WTC11 (cell line): ENCODE measurements at regions not wholly inside any gene's neighbourhood (a gene's known extent, or its start where the extent isn't known, plus 50 kb on each side); places are given as distances from the start of the nearest gene placed in this dataset.

Experiments
- ATAC-seq: fragments of 200-7000 bp; cut with Tn5 transposase; 2 replicates; pipeline ENCODE4 v1.10.0; 2021; ENCODE audit warnings: mild to moderate bottlenecking, moderate library complexity
- CTCF ChIA-PET: fragments of 300-600 bp; sonication (Branson Sonifier 250); formaldehyde crosslinking; loops from one replicate; lab custom pipeline; 2021; ENCODE audit warnings: antibody characterized with exemption; lab: Charles Lee
- POLR2A ChIA-PET: fragments of 350-600 bp; sonication (Branson Sonifier 250); formaldehyde crosslinking; loops from one replicate; lab custom pipeline; 2021; ENCODE audit warnings: antibody characterized with exemption; lab: Charles Lee
- DNase-seq: peaks from one replicate; pipeline ENCODE4 v3.0.0; 2021; ENCODE audit warnings: low spot score
- H3K27ac Mint-ChIP-seq: 2 replicates; pipeline ENCODE4 v1.8.0; 2021; ENCODE audit warnings: mixed read lengths
- H3K27me3 Mint-ChIP-seq: 2 replicates; pipeline ENCODE4 v1.8.0; 2021; ENCODE audit warnings: low read depth, mild to moderate bottlenecking, moderate library complexity, mixed read lengths
- H3K36me3 Mint-ChIP-seq: 2 replicates; pipeline ENCODE4 v1.8.0; 2021; ENCODE audit warnings: mixed read lengths
- H3K4me1 Mint-ChIP-seq: 2 replicates; pipeline ENCODE4 v1.8.0; 2022; ENCODE audit warnings: mixed read lengths
- H3K4me3 Mint-ChIP-seq: 2 replicates; pipeline ENCODE4 v1.8.0; 2021; ENCODE audit warnings: mild to moderate bottlenecking, moderate library complexity, mixed read lengths
- H3K9me3 Mint-ChIP-seq: 2 replicates; pipeline ENCODE4 v1.8.0; 2021; ENCODE audit warnings: mixed read lengths
- AR ChIP-seq: fragments of 250-450 bp; sonication (Bioruptor Pico); IDR thresholded peaks from 2 replicates; pipeline ENCODE4 v1.9.0; 2021; ENCODE audit warnings: mild to moderate bottlenecking
- ARID4B ChIP-seq: sonication (generic); formaldehyde crosslinking; IDR thresholded peaks from 2 replicates; pipeline ENCODE4 v1.8.0; 2023; ENCODE audit warnings: missing genetic modification reagents, mild to moderate bottlenecking, borderline replicate concordance
- ELF4 ChIP-seq: sonication (generic); formaldehyde crosslinking; IDR thresholded peaks from 2 replicates; pipeline ENCODE4 v1.8.1; 2022; ENCODE audit warnings: low read depth, mild to moderate bottlenecking, moderate library complexity, missing genetic modification reagents
- ESRRA ChIP-seq: sonication (generic); formaldehyde crosslinking; IDR thresholded peaks from 2 replicates; pipeline ENCODE4 v1.8.1; 2022; ENCODE audit warnings: mild to moderate bottlenecking, missing genetic modification reagents, borderline replicate concordance
- FOXP4 ChIP-seq: sonication (generic); formaldehyde crosslinking; IDR thresholded peaks from 2 replicates; pipeline ENCODE4 v1.8.0; 2022; ENCODE audit warnings: mild to moderate bottlenecking, missing genetic modification reagents
- MAX ChIP-seq: sonication (generic); formaldehyde crosslinking; IDR thresholded peaks from 2 replicates; pipeline ENCODE4 v1.8.0; 2022; ENCODE audit warnings: mild to moderate bottlenecking, missing genetic modification reagents
- RELA ChIP-seq: sonication (generic); formaldehyde crosslinking; IDR thresholded peaks from 2 replicates; pipeline ENCODE4 v1.8.1; 2022; ENCODE audit warnings: missing genetic modification reagents, mild to moderate bottlenecking, borderline replicate concordance
- ZNF219 ChIP-seq: sonication (generic); formaldehyde crosslinking; IDR thresholded peaks from 2 replicates; pipeline ENCODE4 v1.8.0; 2023; ENCODE audit warnings: missing genetic modification reagents, mild to moderate bottlenecking, borderline replicate concordance
- ZNF416 ChIP-seq: fragments of 250-450 bp; sonication (Bioruptor Pico); IDR thresholded peaks from 2 replicates; pipeline ENCODE4 v1.9.0; 2021; ENCODE audit warnings: mild to moderate bottlenecking, inconsistent platforms
- ZNF423 ChIP-seq: fragments of 250-450 bp; sonication (Bioruptor Pico); IDR thresholded peaks from 2 replicates; pipeline ENCODE4 v2.1.2; 2022; ENCODE audit warnings: mild to moderate bottlenecking, moderate library complexity
- TF ChIP-seq, protein P1 (sequence below): sonication (generic); formaldehyde crosslinking; IDR thresholded peaks from 2 replicates; pipeline ENCODE4 v1.8.1; 2023; ENCODE audit warnings: mild to moderate bottlenecking, missing genetic modification reagents, borderline replicate concordance
- TF ChIP-seq, protein P2 (sequence below): sonication (generic); formaldehyde crosslinking; IDR thresholded peaks from 2 replicates; pipeline ENCODE4 v1.8.1; 2023; ENCODE audit warnings: mild to moderate bottlenecking, missing genetic modification reagents, moderate library complexity
- TF ChIP-seq, protein P3 (sequence below): sonication (generic); formaldehyde crosslinking; IDR thresholded peaks from 2 replicates; pipeline ENCODE4 v1.8.0; 2022; ENCODE audit warnings: mild to moderate bottlenecking, missing genetic modification reagents
- TF ChIP-seq, protein P4 (sequence below): fragments of 250-450 bp; sonication (Bioruptor Pico); IDR thresholded peaks from 2 replicates; pipeline ENCODE4 v2.1.2; 2022; ENCODE audit warnings: mild to moderate bottlenecking, moderate library complexity

- Mint-ChIP-seq H3K27me3 (peaks cover 7% of the 10 kb centered on the region; the same call in 1 of the 2 replicates), H3K4me3 (no peak overlapping the region), H3K9me3 (peaks cover 39% of the 10 kb centered on the region), H3K4me1 (peaks cover 18% of the 10 kb centered on the region), H3K36me3 (peaks cover 13% of the 10 kb centered on the region), H3K27ac (no peak overlapping the region)
- ChIA-PET POLR2A (no interaction called here), CTCF (interaction anchor here (0.7 kb wide), 1 partner anchor 419 kb away, joined by 3 read pairs; no protein-coding TSS in a partner anchor)
- ATAC-seq (no peak), DNase-seq (no peak)
- TF ChIP-seq, protein P1, sequence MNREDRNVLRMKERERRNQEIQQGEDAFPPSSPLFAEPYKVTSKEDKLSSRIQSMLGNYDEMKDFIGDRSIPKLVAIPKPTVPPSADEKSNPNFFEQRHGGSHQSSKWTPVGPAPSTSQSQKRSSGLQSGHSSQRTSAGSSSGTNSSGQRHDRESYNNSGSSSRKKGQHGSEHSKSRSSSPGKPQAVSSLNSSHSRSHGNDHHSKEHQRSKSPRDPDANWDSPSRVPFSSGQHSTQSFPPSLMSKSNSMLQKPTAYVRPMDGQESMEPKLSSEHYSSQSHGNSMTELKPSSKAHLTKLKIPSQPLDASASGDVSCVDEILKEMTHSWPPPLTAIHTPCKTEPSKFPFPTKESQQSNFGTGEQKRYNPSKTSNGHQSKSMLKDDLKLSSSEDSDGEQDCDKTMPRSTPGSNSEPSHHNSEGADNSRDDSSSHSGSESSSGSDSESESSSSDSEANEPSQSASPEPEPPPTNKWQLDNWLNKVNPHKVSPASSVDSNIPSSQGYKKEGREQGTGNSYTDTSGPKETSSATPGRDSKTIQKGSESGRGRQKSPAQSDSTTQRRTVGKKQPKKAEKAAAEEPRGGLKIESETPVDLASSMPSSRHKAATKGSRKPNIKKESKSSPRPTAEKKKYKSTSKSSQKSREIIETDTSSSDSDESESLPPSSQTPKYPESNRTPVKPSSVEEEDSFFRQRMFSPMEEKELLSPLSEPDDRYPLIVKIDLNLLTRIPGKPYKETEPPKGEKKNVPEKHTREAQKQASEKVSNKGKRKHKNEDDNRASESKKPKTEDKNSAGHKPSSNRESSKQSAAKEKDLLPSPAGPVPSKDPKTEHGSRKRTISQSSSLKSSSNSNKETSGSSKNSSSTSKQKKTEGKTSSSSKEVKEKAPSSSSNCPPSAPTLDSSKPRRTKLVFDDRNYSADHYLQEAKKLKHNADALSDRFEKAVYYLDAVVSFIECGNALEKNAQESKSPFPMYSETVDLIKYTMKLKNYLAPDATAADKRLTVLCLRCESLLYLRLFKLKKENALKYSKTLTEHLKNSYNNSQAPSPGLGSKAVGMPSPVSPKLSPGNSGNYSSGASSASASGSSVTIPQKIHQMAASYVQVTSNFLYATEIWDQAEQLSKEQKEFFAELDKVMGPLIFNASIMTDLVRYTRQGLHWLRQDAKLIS (CRISPR knock-in tag), result no peak
- TF ChIP-seq ESRRA (CRISPR knock-in tag), result no peak
- no peak for TF ChIP-seq FOXP4 (CRISPR knock-in tag)
- no peak for TF ChIP-seq ELF4
- TF ChIP-seq, protein P2, sequence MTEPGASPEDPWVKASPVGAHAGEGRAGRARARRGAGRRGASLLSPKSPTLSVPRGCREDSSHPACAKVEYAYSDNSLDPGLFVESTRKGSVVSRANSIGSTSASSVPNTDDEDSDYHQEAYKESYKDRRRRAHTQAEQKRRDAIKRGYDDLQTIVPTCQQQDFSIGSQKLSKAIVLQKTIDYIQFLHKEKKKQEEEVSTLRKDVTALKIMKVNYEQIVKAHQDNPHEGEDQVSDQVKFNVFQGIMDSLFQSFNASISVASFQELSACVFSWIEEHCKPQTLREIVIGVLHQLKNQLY (CRISPR knock-in tag), result no peak
- no peak for TF ChIP-seq ZNF219
- TF ChIP-seq RELA (CRISPR knock-in tag), result no peak
- TF ChIP-seq ARID4B (CRISPR knock-in tag), result no peak
- TF ChIP-seq ZNF423 (CRISPR knock-in tag), result no peak
- no peak for TF ChIP-seq MAX (CRISPR knock-in tag)
- no peak for TF ChIP-seq AR
- TF ChIP-seq, protein P3, sequence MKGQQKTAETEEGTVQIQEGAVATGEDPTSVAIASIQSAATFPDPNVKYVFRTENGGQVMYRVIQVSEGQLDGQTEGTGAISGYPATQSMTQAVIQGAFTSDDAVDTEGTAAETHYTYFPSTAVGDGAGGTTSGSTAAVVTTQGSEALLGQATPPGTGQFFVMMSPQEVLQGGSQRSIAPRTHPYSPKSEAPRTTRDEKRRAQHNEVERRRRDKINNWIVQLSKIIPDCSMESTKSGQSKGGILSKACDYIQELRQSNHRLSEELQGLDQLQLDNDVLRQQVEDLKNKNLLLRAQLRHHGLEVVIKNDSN (CRISPR knock-in tag), result no peak
- no peak for TF ChIP-seq ZNF416 (CRISPR knock-in tag)
- TF ChIP-seq, protein P4, sequence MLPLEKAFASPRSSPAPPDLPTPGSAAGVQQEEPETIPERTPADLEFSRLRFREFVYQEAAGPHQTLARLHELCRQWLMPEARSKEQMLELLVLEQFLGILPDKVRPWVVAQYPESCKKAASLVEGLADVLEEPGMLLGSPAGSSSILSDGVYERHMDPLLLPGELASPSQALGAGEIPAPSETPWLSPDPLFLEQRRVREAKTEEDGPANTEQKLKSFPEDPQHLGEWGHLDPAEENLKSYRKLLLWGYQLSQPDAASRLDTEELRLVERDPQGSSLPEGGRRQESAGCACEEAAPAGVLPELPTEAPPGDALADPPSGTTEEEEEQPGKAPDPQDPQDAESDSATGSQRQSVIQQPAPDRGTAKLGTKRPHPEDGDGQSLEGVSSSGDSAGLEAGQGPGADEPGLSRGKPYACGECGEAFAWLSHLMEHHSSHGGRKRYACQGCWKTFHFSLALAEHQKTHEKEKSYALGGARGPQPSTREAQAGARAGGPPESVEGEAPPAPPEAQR (CRISPR knock-in tag), result no peak
Measured at GRCh38 chr2:111226876-111227700, 106.4 kb downstream of the BCL2L11 start.
